Heart left ventricle (tissue), 16 donors: ENCODE measurements at regions not wholly inside any gene's neighbourhood (a gene's known extent, or its start where the extent isn't known, plus 50 kb on each side); places are given as distances from the start of the nearest gene placed in this dataset.
"Not testable (repeated sequence)": the region's sequence is repeated elsewhere in the genome, so short reads cannot be mapped to it uniquely, and the experiment has no call there.

Experiments
- ATAC-seq, 4 donors: fragments of 200-7000 bp; cut with Tn5 transposase; one replicate each; pipeline ENCODE4 v1.9.1; 2020 to 2022; ENCODE audit warnings: moderate library complexity in 4 of 4, mild to moderate bottlenecking in 3 of 4, moderate number of reproducible peaks in 1 of 4
- DNase-seq, 5 donors: peaks; one replicate each; pipeline ENCODE4 v3.0.0-alpha.2; 2020
- H3K27ac ChIP-seq, 12 donors: fragments of 200-600 bp; sonication (generic) in 4 of 12; one replicate each; pipeline versions ENCODE4 v1.5.0 to v1.8.0; 2016 to 2022; ENCODE audit warnings: mild to moderate bottlenecking in 2 of 12
- H3K27me3 ChIP-seq, 9 donors: fragments of 200-600 bp; sonication (generic) in 2 of 9; one replicate each; pipeline versions ENCODE4 v1.5.1 to v1.8.0; 2016 to 2022; ENCODE audit warnings: mild to moderate bottlenecking in 3 of 9
- H3K36me3 ChIP-seq, 9 donors: fragments of 200-600 bp; sonication (generic) in 2 of 9; one replicate each; pipeline versions ENCODE4 v1.5.0 to v1.8.0; 2018 to 2022; ENCODE audit warnings: mild to moderate bottlenecking in 2 of 9
- H3K4me1 ChIP-seq, 12 donors: fragments of 200-600 bp; sonication (generic) in 4 of 12; one replicate each; pipeline versions ENCODE4 v1.5.0 to v1.8.0; 2016 to 2022; ENCODE audit warnings: mild to moderate bottlenecking in 3 of 12
- H3K4me3 ChIP-seq, 12 donors: fragments of 200-600 bp; sonication (generic) in 4 of 12; one replicate each; pipeline versions ENCODE4 v1.5.0 to v1.8.0; 2017 to 2022; ENCODE audit warnings: mild to moderate bottlenecking in 9 of 12, moderate library complexity in 4 of 12
- H3K9me3 ChIP-seq, 12 donors: fragments of 200-600 bp; sonication (generic) in 4 of 12; one replicate each; pipeline versions ENCODE4 v1.5.0 to v1.8.0; 2016 to 2022; ENCODE audit warnings: mild to moderate bottlenecking in 1 of 12
- CTCF ChIP-seq, 12 donors: fragments of 200-600 bp; sonication (generic) in 4 of 12; IDR thresholded peaks; one replicate each; pipeline versions ENCODE4 v1.5.0 to v1.8.0; 2018 to 2022; ENCODE audit warnings: antibody characterized with exemption in 12 of 12, mild to moderate bottlenecking in 5 of 12
- POLR2A ChIP-seq, 2 donors: fragments of 450-650 bp; IDR thresholded peaks; one replicate each; pipeline ENCODE4 v1.6.1; 2017; ENCODE audit warnings: antibody characterized with exemption in 2 of 2, mild to moderate bottlenecking in 2 of 2, moderate library complexity in 2 of 2
- WGBS, 4 donors: extraction: QIAGEN DNeasy Blood & Tissue Kit in 2 of 4; methylation state at CpG; one replicate each; pipeline versions ENCODE4 v1.1.5 to v1.1.7; 2013 to 2018; 5-methylcytosine and 5-hydroxymethylcytosine counted together
- intact Hi-C, 10 donors: fragments of 100-400 bp; cut with DNase I; formaldehyde crosslinking; loops; one replicate each; pipeline versions ENCODE4 v1.11.1 to v1.14.2; 2022
- donor health status: ischemic (EF 13 %, LVEDD 7.1; RV severe dilation, severe dysfunction).
- donor health status: healthy with polysubstance abuse.
- donor health status: DM: no; HTN: yes; CAD: no.
- donor health status: DM: no; HTN: no; CAD: no.
- donor health status: ischemic (EF 25% LVEDD 6.9; RV normal size, moderate dysfunction).
- donor health status: ischemic (EF 25% LVEDD 5.7; RV mildly dilated, moderate dysfunction).
- donor health status: healthy.
- donor health status: DM: yes; HTN: yes; CAD: no.
- donor health status: ischemic (EF 35%, LVEDD 5.7; RV mildly dilated, moderate dysfunction).
- donor health status: nonischemic (EF 11% LVEDD 7.7; RV severe dilation, severe dysfunction).
- donor health status: DM: yes; HTN: yes; CAD: no.
- donor health status: PGD.
- donor health status: ischemic (EF 29% LVEDD 5.4; RV normal size, mild dysfunction).
- donor health status: nonischemic (EF 23%, LVEDD 6.1; RV moderate dilation, normal function).

- Histone ChIP-seq H3K9me3 (no peaks in the 10 kb centered on the region), H3K27me3 (no peaks in the 10 kb centered on the region), H3K4me1 (peaks cover 0 to 12% (median 0%) of the 10 kb centered on the region in 12 donors), H3K4me3 (no peak overlapping the region), H3K36me3 (no peaks in the 10 kb centered on the region), H3K27ac (no peak overlapping the region)
- DNase-seq = no peak
- intact Hi-C loops = no loop called here
- WGBS, 4 donors = 77 to 93% (median 81%) methylated on average over 1 of the region's 1 CpG
- TF ChIP-seq POLR2A (IDR thresholded peaks at IDR 0.05) (no peak), CTCF (IDR thresholded peaks at IDR 0.05) (no peak)
- ATAC-seq = no peak
Observed at GRCh38 chr1:221963742-221964141, 221.9 kb upstream of the DUSP10 start.

- no peak overlapping the region for H3K4me3 ChIP-seq
- DNase-seq (no peak), ATAC-seq (no peak)
- intact Hi-C loops = no loop called here
- no peaks in the 10 kb centered on the region for H3K27me3 ChIP-seq
- 86 to 96% (median 95%) methylated on average over 4 of the region's 4 CpGs for WGBS, 4 donors
- H3K36me3 ChIP-seq = no peaks in the 10 kb centered on the region
- peaks cover 0 to under 1% (median 0%) of the 10 kb centered on the region in 12 donors for H3K9me3 ChIP-seq
- TF ChIP-seq CTCF (IDR thresholded peaks at IDR 0.05) (no peak), POLR2A (IDR thresholded peaks at IDR 0.05) (no peak)
- H3K4me1 ChIP-seq = peaks cover 0 to 12% (median 0%) of the 10 kb centered on the region in 12 donors
- no peak overlapping the region for H3K27ac ChIP-seq
Observed at GRCh38 chr1:221962385-221962784, 220.5 kb upstream of the DUSP10 start.

- WGBS, 4 donors = 66 to 80% (median 75%) methylated on average over 5 of the region's 5 CpGs
- H3K4me1 ChIP-seq = peaks cover 0 to 12% (median 0%) of the 10 kb centered on the region in 12 donors
- H3K27ac ChIP-seq = no peak overlapping the region
- peaks cover 0 to 6% (median 0%) of the 10 kb centered on the region in 12 donors for H3K9me3 ChIP-seq
- H3K4me3 ChIP-seq = no peak overlapping the region
- intact Hi-C loops = no loop called here
- H3K27me3 ChIP-seq = no peaks in the 10 kb centered on the region
- ATAC-seq (no peak), DNase-seq (no peak)
- no peaks in the 10 kb centered on the region for H3K36me3 ChIP-seq
- TF ChIP-seq CTCF (IDR thresholded peaks at IDR 0.05) (no peak), POLR2A (IDR thresholded peaks at IDR 0.05) (no peak)
Observed at GRCh38 chr1:221961532-221962292, 219.8 kb upstream of the DUSP10 start.

GRCh38 chr1:221958161-221958562 is 216.3 kb upstream of the DUSP10 start:
- intact Hi-C loops, H3K36me3 ChIP-seq, H3K27me3 ChIP-seq, ATAC-seq, H3K4me3 ChIP-seq, H3K27ac ChIP-seq, DNase-seq: not testable (repeated sequence)
- Histone ChIP-seq H3K9me3 (peaks cover 0 to 13% (median 0%) of the 10 kb centered on the region in 12 donors), H3K4me1 (peaks cover 0 to 12% (median 0%) of the 10 kb centered on the region in 12 donors)
- WGBS, 4 donors = 70 to 76% (median 71%) methylated on average over 2 of the region's 2 CpGs

GRCh38 chr1:221957350-221957749 is 215.5 kb upstream of the DUSP10 start:
- intact Hi-C loops, H3K27me3 ChIP-seq, ATAC-seq, H3K36me3 ChIP-seq, DNase-seq, H3K4me3 ChIP-seq, H3K27ac ChIP-seq: not testable (repeated sequence)
- Histone ChIP-seq H3K4me1 (peaks cover 0 to 12% (median 0%) of the 10 kb centered on the region in 12 donors), H3K9me3 (peaks cover 0 to 13% (median 0%) of the 10 kb centered on the region in 12 donors)
- 96 to 98% (median 96%) methylated on average over 3 of the region's 3 CpGs for WGBS, 4 donors
